Hematopoietic multipotent progenitor cell treated with erythropoietin and hydrocortisone succinate and interleukin-3 and kit ligand, for 8 days (in vitro differentiated cells): ENCODE measurements at regions not wholly inside any gene's neighbourhood (a gene's known extent, or its start where the extent isn't known, plus 50 kb on each side); places are given as distances from the start of the nearest gene placed in this dataset.

ENCODE experiments used
- DNase-seq: peaks from one replicate; pipeline ENCODE4 v3.0.0-alpha.2; 2015

DNA sequence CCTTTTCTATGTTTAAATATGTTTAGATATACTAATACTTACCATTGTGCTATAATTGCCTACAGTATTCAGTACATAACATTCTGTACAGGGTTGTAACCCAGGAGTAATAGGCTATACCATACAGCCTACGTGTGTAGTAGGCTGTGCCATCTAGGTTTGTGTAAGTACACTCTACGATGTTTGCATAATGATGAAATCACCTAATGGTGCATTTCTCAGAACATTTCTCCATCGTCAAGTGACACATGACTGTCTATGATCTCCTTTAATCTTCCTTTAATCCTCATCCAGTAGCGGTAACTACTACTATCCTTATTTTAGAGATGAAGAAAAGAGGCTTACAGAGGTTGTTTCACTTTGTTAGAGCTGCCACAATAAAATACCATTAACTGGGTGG, 369.2 kb downstream of the PLK2 start:
- no peak for DNase-seq

- DNase-seq, result no peak
Observed at GRCh38 chr5:58088941-58089340, 370.9 kb downstream of the PLK2 start.

DNA sequence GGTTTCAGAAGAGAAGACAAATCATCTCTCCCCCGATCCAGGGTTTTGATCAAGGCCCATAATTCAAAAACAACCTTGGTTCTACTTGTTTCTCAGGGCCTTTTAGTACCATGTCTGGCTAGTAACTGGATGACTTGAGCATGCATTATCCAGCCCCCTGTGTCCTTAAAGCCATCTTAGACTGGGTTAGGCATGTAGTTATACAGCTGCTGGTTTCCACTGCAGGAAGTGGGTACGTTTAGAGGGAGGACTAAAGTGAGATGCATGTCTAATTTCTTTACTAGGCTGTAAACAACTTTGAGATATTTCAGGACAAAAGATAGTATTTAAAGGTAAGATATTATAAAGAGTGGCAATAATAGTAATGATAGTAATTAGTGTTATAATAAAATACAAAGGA, 372.0 kb downstream of the PLK2 start:
- no peak for DNase-seq

DNA sequence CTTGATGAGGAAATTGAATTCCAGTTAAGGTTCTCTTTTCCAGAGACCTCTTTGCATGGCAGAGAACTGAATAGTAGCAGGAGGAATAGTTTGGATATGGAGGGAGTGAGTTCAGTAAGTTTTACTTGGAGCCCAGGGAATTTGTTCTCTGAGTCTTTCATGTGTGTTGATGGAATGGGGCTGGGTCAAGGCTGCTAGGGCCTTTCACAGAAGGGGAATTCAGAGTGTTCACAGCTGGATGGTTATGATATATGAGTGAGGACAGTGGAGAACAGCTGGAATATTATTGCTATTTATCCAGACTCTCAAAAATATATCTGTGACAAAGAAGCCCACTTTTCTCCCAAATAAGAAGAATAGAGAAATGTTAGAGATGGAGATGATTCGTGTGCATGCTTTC, 372.8 kb downstream of the PLK2 start:
- no peak for DNase-seq

- DNase-seq, result no peak
Observed at GRCh38 chr5:58085800-58086199, 374.1 kb downstream of the PLK2 start.

DNA sequence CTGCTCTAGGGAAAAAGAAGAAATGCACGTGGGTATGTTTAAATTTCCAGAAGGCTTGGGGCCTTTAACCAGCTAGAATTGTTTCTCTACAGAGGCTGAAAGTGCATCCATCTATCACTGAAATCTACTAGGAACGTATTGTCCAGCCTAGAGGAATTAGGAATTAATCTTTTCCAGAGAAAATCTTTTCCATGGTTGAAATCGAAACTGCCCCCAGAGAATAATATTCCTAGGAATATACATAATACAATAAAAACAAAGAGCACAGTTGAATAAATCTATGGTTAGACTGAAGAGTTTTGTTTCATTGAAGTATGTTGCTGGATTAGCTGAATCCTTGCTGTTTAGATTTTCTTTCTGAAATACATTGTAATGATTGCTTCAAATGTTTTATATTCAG, 378.5 kb downstream of the PLK2 start:
- no peak for DNase-seq

GRCh38 chr5:58080573-58080972, 379.3 kb downstream of the PLK2 start:
- no peak for DNase-seq

DNA sequence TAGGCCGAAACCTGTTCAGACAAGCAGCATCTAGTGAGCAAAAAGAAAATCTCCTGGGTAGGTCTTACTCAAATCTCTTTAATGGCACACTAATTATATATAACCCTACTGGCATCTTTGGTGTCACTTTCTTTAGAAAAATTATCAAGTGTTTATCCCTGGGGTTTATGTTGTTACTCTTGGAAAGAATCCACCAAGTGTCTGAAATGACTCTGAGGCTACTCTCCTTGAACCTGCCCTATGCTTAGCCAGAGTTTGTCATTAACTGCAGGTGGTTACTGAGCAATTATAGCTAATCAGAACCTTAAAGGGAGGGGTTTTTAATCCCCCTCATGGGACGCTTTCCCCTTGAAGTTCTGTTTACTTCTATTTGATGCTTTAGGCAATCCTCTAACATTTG, 381.9 kb downstream of the PLK2 start:
- no peak for DNase-seq

DNA sequence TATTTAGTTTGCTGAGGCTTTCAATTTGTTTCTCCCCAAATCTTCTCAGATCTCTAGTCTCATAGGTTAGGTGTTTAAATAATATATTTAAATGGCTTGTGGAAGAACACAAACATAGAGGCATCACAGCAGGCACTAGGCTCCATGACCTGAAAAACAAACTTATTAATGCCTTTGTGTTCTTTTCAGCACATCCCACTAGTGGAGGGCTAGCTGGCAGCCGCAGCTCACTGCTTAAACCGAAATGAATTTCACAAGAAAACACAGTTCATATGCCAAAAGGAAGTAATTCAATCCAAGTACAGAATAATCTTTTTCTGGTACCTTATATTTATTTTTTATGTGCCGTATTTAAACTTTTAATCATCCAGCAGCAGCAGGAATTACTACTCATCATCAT, 382.5 kb downstream of the PLK2 start:
- no peak for DNase-seq

DNA sequence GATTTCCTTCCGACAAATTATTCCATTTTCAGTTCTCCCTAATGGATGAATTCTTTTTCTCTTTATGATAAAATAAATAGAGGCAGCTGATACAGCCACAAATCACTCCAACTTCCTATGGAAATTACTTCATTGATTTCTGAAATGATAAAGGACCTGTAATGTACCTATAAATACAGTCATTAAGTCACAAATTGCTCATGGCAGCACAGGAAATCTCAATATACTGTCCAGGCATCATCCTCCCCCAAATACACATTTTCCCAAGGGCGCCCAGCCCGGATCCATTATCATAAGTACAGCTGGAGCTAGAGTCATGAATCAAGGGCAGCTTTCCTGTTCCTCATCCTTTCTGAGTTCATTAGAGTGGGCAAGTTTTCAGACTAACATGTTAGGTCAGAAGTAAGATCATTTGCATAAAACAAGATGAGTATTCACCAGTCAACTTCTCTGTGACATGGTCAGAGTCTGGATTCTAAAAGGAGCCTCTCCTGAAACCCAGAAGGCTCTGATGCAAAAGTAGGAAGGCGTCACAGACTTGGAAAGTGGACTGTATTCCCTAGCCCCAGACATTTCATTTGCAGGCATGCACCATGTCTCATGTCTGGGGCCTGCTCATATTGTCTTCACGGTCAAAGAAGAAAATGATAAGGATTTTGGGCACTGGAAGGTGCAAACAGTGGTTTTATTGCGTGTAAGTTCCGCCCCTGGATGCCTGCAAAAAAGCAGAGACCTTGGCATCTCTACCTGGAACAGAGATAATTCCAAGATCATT, 383.2 kb downstream of the PLK2 start:
- DNase-seq, result no peak

GRCh38 chr5:58075907-58076306, 384.0 kb downstream of the PLK2 start:
- DNase-seq, result no peak

GRCh38 chr5:58074717-58075116, 385.2 kb downstream of the PLK2 start:
- no peak for DNase-seq

DNA sequence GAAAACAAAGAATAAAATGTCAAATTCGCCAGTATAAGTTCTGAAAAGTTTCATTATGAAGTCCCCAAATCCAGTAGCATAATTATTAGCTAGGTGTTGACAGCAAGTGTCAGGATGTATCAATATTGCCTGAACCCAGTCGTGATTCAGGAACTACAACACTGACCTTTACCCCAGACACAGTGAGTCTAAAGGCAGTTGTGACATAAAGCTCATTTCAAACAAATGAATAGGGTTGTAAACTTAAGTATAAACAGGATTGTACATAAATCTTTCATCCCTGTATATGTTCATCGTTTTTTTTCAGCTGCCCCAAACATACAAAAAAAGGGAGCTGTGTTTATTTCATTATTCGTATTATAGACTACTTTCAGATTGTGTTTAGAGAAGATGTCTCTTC, 385.7 kb downstream of the PLK2 start:
- no peak for DNase-seq

GRCh38 chr5:58073243-58073642, 386.6 kb downstream of the PLK2 start:
- DNase-seq, result no peak

DNA sequence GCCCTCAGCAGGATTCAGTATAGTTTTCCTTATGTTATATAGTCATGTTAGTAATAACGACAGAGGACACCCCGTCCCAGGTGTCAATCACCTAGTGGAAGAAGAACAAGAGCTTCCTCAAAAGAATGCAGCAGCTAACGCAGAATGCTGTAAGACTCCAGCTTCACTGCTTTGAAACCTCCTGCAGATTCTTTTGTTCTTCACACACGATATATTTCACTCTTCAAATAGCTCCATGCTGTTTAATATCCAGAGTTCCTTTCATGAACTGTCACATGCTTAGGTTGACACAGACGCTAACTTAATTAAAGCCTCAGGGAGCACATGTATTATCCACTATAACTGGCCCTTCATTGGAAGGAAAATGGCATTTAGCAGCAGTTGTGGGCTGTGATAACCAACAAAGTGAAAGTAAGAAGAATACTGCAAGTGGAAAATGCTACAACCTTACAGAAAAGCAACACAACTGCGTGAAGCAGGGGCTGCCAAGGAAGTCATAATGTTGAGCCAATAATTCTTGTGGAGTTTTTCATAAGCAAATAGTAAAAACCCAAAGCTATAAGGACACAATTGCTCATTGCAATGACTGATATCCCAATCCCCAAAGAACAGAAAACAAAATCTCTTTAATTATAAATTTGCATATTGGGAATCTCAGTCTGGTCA, 387.5 kb downstream of the PLK2 start:
- no peak for DNase-seq

DNA sequence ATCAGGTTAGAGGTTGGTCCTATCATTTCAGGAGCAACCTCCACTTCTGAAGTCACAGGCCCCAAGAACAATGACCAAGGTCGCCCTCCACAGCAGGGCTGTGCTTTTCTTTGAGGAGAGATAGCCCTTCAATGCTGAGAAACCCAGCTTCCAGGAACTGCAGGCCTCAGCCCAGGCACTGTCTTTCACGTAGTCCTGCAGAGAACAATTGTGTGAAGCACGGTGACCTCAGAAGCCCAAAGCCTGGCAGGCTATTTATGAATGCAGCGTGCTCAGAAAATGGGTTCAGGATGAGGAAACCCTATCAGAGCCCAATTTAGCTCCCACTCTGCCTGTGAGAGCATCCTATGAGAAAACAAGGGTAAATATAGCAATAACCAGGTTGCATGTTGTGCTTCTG, 388.3 kb downstream of the PLK2 start:
- no peak for DNase-seq

DNA sequence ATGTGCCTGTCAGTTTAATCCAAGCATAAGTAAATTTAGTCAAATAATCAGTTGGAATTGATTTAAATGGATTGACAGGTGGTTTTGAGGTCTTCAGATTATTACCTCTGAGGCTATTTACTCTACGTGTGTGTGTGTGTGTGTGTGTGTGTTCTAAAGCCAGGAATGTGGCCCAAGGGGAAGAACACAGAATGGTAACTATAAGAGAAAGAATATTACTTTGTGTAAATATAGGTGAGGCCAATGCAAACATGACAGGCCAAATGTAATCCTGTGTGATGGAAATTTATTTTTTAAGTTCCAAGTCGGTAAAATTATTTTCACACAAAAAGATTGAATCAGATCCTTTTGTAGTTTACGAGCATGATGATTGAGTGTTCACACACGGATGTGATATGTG, 390.0 kb downstream of the PLK2 start:
- DNase-seq, result no peak

- DNase-seq, result no peak
Observed at GRCh38 chr5:58069016-58069705, 390.7 kb downstream of the PLK2 start.

GRCh38 chr5:58066557-58066956, 393.3 kb downstream of the PLK2 start:
- DNase-seq, result no peak

GRCh38 chr5:58066076-58066475, 393.8 kb downstream of the PLK2 start:
- DNase-seq, result no peak

- no peak for DNase-seq
Observed at GRCh38 chr5:58064801-58065200, 395.1 kb downstream of the PLK2 start.

DNA sequence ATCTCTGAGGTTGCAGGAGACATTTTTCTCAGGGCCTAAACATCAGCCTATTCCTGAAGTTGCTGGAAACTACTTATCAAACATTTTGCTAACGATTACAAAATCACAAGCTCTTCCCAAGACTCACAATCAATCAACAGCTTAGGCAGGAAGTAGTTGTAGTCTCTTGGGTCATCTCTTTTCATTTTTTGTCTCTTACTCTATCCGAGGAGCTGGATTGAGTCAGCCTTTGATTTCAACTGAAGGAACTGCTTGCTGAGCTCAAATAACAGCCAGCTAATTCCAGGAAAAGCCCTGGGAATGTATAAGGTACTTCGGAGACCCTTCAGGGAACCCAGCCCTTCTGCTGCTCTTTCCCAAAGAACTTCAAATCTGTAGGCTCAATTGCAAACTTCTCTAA, 398.9 kb downstream of the PLK2 start:
- no peak for DNase-seq

GRCh38 chr5:58057324-58057723, 402.6 kb downstream of the PLK2 start:
- no peak for DNase-seq

DNA sequence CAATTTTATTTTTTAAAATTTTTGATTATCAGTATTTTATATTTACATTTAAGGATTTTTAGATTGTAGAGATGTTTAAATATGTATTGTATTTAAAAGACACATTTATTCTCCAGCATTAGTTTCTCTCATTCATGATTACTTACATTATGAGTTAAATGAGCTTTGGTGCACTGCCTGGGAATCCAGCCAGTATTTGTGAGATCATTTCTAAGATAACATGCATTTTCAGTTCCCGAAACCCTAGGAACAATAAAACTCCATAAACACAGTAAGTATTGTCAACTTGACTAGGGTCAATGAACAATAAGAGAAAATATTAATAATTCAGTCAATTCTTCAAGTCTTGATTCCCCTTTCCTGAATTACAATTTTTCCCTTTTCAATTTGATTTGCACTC, 403.3 kb downstream of the PLK2 start:
- DNase-seq, result no peak
